Activated CD8-positive, alpha-beta memory T cell treated with anti-CD3 and anti-CD28 coated beads, Interleukin-2, amount 50 U/mL, for 24 hours (primary cell): ENCODE measurements at regions not wholly inside any gene's neighbourhood (a gene's known extent, or its start where the extent isn't known, plus 50 kb on each side); places are given as distances from the start of the nearest gene placed in this dataset.

Source experiments
- DNase-seq: peaks from one replicate; pipeline ENCODE4 v3.0.0-alpha.2; 2020; ENCODE audit errors: extremely low read depth

DNA sequence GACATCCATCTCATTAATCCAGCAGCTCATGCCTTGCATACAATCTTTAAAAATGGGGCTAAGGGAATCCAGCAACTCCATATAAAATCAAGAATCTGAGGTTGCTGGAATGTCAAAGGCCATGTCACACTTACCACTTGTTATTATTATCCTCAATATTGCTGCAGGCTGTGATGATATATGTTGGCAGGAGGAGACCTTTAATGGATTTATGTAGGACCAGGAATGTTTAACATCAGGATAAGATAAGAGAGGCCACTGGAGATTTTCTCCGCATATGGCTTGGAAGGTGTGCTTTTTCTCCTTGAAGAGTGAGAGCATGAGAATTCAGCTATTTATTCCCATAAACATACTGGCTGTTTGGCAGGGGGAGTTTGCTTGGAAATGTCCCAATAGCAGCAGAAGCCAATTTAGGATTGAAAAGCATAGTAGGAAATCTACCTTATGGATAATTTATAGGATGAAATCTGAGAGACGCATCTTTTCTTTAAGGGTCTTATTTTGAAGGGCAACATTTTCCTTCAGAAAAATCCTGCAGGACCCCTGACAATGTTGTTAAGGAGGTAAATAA, 481.4 kb downstream of the AGTPBP1 start:
- DNase-seq: no peak

DNA sequence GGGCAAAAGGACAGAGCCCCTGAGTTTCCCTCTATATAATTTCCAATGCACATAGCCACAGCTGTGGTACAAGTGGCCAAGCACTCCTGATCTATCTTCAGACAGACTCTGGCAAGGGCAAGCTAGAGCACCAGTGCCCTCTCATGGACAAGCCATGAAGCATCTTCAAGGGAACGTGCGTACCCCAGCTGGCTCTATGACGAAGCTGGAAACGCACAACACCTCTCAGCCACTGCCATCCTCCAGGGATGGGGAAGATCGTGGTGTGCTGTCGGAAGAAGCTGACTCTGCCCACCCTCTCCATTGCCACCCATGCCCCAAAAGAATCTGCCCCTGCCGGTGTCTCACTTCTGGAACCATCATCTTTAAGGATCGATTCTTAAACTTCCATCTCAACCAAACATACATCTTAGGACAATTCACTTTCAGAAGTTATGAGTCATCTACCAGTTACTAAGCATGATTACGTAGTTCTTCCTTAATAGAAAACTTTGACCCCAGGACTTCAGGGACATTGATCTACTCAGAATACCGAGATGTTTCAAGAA, 482.9 kb downstream of the AGTPBP1 start:
- DNase-seq: no peak

DNA sequence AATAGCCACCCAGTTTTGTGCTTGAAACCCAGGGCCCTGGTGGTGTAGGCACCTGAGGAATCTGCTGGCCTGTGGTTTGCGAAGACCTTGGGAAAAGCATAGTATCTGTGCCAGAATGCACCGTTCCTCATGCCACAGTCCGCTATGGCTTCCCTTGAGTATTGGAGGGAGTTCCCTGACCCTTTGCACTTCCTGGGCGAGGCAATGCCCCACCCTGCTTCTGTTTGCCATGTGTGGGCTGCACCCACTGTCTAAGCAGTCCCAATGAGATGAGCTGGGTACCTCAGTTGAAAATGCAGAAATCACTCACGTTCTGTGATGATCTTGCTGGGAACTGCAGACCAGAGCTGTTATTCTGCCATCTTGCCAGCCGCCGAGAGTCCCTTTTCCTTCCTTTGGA, 483.5 kb downstream of the AGTPBP1 start:
- no peak for DNase-seq

DNA sequence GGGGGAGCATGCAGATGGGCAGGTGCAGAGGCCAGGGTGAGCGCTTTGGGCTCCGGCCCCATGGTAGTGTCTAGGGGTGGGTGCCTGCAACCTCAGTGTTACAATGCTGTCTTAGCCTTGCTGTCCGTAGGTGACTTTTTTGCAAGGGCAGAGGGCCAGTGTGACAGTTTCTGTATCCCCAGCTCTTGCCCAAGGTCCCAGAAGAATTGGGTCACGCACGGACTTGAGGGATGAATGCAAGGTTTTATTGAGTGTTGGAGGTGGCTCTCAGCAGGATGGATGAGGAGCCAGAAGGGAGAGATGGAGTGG, 492.5 kb downstream of the AGTPBP1 start:
- no peak for DNase-seq

DNA sequence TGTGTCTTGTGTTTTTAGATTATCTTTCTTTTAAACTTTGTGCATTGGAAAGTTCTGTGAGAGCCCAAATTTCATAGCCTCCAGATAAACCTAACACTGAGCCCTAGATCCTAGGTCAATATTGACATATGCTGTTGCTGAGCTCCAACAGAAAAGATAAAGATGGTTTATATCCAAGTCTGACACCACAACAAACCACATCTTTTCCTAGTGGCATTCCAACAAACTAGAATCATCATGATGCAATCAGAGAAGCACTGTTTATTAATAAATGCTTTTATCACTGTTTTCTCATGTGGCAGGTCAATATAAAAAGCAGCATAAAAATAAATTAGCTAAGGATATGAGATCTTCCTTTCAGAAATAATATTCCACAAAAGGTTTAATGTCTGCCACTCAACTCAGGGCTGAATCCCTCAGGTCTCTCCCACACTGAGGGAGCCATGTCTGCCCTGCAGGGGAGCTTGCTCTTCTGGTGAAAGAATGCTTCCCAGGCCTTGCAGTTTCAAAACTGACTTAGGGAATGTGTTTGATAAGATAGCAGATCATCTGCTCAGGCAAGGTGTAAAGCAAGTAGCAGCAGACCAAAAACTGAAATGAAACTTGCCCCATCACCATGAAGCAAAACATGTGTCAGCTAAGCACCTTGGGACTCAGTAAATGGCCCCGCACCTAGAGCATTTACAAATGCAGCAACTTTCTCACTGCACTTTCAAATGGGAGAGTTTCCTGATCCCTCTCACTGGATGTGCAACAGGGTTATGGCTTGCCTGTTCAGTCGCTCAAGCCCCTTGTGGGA, 493.0 kb downstream of the AGTPBP1 start:
- DNase-seq: no peak

DNA sequence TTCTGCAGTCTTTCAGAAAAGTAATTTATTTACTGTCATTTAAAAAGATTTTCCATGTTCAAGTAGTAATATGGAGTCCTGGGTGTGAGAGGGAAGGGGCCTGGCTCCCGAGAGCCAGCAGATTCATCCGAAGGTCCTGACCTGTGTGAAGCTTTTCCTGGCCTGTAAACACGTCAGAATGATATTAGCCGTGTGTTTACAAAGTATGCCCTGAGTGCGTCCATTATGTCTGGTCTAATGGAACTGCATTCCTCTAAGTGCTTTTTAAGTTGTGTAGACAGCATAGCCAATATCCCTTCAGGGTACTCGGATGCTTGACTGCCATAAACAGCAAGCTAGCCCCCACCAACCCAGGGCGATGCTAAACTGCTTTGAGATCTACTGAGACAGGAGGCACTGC, 495.2 kb downstream of the AGTPBP1 start:
- no peak for DNase-seq

DNA sequence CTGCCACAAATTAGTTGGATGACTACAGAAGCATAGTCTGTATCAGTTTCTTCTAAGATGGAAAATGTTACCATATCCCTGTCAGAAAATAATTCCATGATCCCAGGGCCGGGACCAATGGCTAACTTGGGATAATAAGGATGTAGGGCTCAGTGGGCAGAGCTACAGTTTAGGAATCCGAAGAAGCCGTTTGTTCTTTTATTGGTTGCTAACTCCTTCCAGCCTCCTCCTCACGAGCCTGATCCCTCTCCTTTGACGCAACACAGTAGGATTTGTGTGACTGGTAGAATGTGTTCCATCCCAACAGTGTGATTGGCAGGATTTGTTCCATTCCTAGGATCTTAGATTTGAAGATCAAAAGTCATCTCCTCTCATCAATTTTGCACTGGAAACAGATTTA, 496.9 kb downstream of the AGTPBP1 start:
- no peak for DNase-seq

DNA sequence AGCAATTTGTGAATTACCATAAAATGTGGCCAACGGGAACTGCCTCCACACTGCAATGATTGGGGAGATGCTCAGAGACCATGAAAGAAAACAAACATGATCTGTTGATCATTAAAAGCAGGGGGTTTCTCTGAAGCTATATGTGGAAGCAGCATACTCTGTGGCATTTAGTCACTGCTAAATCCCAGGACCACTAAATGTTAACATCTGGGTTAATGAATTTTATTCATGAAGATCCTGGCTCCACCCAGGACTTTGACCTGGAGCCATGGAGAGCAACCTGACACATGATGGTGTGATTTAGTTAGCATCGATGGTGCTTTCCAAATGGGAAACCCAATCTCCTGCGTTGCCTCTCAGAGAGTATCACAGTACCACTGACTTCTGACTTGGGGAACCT, 497.8 kb downstream of the AGTPBP1 start:
- DNase-seq: no peak

DNA sequence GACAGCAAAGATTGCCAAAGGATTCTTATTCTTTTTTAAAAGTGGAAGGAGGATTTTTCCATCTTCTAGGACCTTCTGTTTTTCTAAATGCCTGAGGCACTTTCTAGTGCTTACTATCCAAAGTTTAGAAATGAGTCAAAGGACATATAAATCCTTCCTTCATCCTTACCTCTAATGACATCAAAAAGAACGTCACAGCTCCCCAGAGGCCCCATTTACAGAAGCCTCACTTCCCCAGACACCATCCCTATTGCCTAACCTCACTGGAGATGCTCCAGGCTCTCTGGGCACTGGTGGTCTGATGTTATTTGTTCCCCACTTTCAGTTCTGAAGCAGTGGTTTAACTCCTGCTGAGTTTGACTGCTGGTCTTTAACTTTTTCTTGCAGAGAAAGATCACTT, 504.3 kb downstream of the AGTPBP1 start:
- DNase-seq: no peak

DNA sequence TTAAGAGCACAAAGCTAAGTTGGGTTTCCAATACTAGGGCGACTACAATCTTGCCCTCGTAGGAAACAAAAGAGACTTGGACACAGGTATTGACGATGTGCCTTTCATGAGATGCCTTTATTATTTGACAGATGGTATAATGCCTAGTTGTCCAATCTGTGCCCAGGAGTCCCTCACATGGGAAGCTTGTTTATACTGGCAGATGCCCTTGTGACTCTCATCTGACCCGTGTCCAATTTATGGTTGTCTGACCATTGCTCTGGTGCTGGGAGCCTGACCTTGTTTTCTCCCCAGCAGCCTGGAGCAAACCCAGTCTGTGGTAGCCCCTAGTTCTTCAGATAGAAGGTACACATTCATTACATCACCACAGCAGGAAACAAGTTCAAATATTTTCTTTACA, 511.7 kb downstream of the AGTPBP1 start:
- DNase-seq: no peak

DNA sequence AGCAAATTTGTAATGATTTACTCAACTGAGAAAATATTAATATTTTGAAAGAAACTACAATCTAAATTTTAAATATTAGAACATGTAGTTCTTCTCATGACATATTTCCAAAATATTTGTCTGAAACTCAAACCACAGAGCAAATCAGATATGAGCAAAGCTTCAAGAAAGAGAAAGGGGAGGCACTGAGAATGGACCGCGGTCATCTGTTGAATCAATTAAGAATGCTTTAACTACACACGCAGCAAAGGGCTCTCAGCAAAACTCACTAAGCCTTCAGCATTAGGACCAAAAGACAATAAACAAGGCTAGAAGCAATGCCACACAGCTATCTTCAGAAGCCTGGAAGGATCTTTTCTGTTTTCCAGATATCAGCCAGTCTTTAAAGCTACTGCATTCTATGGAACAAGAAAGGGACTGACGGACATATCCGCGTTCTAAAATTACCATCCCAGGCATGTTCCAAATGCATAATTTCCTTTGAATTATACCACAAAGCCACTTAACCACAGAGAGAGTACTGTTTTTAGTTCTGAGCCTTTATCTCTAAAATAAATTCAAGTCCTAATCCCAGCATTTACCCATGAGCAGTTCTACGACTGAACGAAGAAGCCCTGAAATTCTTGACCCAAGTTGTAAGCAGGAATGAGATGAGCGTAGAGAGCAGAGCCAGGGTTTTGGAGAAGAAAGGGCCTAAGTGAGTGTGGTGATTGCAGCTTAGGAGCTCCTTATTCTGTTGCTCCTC, 513.5 kb downstream of the AGTPBP1 start:
- DNase-seq: no peak

DNA sequence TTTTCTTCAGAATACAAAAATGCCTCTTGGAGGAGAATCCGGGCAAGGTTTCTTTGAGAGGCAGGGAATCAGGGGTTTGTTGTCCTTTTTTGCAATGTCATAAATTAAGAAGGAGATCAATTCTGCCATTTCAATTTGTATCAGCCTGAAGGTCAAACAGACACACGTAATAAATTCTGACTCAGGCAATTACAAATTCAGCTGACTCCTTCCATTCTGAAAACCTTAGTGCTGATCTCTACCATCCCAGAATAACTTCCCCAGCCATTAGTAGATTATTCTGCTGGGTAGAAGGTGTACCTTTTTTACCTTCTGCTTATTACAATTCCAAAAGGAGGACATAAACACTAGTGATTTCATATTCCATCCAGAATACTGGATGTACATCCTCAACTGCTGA, 516.6 kb downstream of the AGTPBP1 start:
- DNase-seq: no peak

DNA sequence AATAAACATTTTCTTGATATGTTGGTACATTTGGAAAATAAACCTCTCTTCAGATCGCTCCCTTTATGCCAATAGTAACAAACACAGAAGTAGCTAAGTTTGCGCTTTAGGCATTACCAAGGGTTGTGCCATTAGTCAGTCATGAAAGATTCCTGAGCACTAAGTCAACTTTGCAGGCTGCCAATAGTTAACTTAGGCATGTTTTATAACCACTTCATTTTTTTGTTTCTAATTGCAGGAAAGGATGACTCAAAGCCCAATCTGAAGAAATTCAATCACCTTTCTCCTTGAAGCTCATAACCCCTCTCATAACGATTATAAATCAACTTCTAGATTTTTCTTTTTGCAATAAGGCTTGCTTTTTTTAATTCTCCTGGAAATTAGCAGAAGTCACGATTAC, 517.0 kb downstream of the AGTPBP1 start:
- DNase-seq: no peak

DNA sequence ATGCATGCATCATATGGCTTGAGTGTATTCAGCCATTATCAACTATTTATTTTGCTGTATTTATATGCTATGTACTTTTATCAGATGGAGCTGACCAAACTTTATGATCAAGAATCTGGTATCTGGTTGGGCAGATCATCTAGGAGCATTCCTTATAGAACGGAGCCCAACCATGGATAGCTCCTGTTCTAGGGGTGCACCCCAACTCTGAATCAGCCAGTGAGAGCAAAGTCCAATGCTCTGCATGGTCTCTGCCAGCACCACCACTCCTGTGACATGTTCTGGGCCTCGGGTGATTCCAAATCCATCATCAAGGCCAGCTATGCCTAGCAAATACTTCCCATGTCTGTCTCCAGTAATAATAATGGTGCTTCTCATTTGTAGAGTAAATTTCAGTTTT, 517.5 kb downstream of the AGTPBP1 start:
- no peak for DNase-seq

DNA sequence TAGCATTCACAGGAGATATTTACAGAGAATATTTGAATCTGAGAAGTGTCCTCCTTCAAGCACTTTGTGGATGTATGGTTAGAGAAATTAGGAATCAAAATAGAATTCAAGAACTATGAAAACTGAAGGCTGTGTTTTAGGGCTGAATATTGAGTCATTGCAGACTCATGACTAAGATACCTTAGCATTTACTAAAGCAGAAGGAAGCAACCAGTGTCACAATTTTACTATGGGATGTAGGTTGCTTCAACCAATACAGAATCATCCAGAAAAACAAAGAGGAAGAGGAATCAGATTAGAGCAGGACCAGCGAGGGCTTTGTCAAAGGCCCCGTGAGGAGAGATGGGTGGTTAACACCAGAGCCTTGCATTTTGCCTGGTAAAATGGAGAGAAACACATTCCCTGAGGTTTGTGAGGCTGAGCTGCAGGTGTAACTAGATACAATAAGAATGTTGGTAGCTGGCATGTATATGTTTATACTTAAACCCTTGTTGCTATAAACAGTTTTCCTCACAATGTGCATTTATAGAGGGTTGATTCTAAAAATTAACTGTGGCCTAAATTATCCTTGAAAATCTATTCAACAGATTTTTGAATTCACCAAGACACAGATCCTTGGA, 518.1 kb downstream of the AGTPBP1 start:
- no peak for DNase-seq

DNA sequence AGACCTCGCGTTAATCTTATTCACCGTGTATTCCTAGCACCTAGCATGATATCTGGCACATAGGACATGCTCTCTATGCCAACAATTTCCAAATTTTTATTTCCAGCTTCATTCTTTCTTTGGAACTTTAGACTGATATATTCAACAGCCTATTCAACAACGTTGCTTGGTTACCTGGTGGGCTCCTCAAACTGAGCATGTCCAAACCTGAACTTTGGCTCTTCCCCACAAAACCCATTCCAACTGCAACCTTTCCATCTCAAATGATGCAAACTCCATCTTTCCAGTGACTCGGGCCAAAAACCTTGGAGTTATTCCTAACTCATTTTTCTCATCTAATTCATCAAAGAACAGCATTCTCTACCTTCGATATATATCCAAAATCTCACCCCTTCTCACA, 525.2 kb downstream of the AGTPBP1 start:
- no peak for DNase-seq

DNA sequence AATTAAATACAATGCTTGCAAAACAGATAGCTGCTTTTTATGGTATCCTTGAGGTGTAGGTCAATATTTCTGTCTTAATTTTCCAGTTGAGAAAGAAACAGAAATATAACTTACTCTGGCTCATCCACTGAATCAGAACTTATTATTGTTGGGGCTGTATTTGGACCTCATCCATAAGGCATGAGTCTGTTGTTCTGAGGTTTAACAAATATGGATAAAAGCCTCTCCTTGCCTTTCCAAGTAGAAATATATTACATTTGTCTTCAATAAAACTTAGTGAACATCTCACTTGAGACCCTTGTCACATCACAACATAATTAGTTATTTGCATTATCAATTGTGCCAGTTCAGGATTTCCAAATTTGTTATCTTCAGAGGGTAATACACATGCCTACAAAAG, 525.8 kb downstream of the AGTPBP1 start:
- DNase-seq: no peak

DNA sequence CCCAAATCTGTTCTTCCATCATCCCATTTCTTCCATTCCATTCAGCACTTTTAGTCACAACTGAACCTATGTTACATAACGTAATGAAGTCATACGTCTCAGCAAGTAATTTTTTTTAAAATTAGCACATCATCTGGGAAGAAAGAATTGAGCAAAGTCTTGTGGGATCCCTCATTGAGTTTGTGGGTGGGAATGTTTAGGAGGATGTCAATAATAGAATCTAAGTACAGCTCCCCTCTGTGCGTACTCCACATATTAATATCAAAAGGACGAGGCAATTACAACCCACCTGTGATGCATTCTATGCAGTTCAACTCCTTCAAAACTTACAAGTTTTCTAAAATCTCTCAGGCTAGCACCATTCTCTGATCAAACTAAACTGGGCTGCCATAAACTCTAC, 526.3 kb downstream of the AGTPBP1 start:
- DNase-seq: no peak

DNA sequence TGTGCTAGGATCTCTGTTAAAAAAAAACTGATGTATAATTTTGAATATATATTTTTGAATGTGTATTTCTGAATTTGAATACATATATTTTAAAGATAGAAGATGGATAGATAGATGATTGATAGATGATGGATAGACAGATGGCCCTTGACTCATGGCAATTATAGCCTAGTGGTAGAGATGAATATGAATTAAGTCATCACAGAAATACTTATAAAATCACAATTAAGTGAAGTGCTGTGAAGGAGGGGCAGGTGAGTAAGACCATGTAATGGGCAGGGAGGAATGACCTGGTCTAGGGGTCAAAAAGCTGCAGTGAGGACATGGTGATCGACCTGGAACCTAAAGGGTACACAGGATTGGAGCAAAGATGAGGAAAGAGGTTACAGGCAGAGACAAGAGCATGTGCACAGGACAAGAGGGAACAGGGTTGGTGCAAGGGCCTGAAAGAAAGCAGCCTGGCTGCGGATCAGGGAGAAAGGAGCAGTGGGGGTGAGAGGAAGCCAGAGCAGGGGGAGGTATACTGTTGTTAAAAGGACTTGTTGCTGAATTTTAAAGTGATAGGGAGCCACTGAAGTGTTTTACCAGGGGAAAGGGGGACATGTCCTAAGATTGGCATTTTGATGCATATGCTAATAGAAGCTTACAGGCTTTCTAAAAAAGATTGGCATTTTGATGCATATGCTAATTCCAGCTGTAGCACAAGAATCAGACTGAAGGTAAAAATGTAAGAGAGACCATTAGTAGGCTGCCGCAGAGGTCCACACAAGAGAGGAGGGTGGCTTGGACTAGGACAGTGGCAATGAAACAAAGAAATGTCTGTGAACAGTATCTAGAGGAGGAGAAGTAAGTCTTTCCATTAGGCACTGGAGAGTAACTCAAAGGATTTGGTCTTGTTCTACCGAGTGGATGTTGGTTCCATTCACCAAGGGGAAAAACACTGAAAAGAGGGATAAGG, 527.8 kb downstream of the AGTPBP1 start:
- no peak for DNase-seq

DNA sequence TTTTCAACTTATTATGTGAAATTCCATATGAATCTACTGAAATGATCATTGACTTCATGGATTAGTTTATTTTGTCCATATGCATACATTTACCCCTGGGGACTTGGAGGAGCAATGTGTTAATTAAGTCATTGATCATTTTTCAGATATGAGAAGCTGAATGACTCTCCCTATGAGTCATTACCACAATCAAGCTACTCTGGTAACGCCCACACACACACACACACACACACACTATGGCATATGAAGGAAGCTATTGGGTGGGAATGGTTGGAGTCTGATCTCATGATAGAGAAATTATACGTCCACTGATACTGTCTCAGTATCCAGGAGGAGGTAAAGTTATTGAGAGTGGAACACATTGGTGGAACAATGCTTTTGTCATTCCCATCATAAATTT, 528.9 kb downstream of the AGTPBP1 start:
- no peak for DNase-seq

DNA sequence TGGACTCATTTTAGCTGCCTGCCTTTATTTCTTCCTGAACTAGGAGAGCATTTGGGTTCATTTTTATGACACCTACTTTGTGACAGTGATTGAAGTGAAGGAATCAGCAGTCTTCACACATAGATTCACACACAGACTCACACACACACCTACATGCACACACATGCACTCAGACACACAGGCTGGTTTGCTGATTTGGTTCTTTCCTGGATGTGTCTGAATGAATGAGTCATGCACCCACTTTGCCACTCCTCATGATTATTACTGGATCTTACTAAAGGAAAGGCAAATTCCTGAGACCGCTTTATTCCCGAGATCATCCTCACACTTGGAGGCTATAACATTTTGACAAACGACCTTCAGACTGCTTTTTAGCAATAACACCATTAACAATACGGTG, 529.5 kb downstream of the AGTPBP1 start:
- no peak for DNase-seq
